ENCODE measurements at regions not wholly inside any gene's neighbourhood (a gene's known extent, or its start where the extent isn't known, plus 50 kb on each side); places are given as distances from the start of the nearest gene placed in this dataset.
A peak's percentile ranks its signal among the peaks of the same experiment; 100 is the strongest.

GRCh38 chr4:67292045-67292444 lies 253.3 kb downstream of the CENPC start (continued):
- no peak for TF ChIP-seq USF1 (IDR thresholded peaks at IDR 0.05; ENCODE audit: borderline replicate concordance, low read depth)
- TF ChIP-seq GATA2 (CRISPR knock-in tag; IDR thresholded peaks at IDR 0.05): no peak

GRCh38 chr4:67291644-67292043 lies 253.7 kb downstream of the CENPC start:
- no peak for TF ChIP-seq NFIC (IDR thresholded peaks at IDR 0.05; ENCODE audit: borderline replicate concordance)
- TF ChIP-seq USF1 (IDR thresholded peaks at IDR 0.05; ENCODE audit: borderline replicate concordance, low read depth): no peak
- no peak for TF ChIP-seq FOXJ3 (CRISPR knock-in tag; IDR thresholded peaks at IDR 0.05)
- no peak for TF ChIP-seq TEAD4 (IDR thresholded peaks at IDR 0.05; ENCODE audit: borderline replicate concordance, insufficient read depth)
- no peak for TF ChIP-seq GATA2 (CRISPR knock-in tag; IDR thresholded peaks at IDR 0.05)
- no peak for TF ChIP-seq YY1 (IDR thresholded peaks at IDR 0.05; ENCODE audit: low read depth)
- TF ChIP-seq CTCF (IDR thresholded peaks at IDR 0.05): no peak
- TF ChIP-seq POLR2AphosphoS5 (IDR thresholded peaks at IDR 0.05; ENCODE audit: low read depth, low read length): no peak
- H3K4me1 ChIP-seq (ENCODE audit: control insufficient read depth in 1 of 2, insufficient read depth in 2 of 2, low read depth in 1 of 2, low read length in 1 of 2): no peaks in the 10 kb centered on the region
- H3K79me2 ChIP-seq (ENCODE audit: insufficient read depth): no peaks in the 10 kb centered on the region
- no peaks in the 10 kb centered on the region for H3K36me3 ChIP-seq (replicated peaks in 1 of 2; ENCODE audit: control insufficient read depth in 1 of 2, insufficient read depth in 2 of 2, low read length in 1 of 2)
- H3K9me3 ChIP-seq: no peaks in the 10 kb centered on the region
- no peak overlapping the region for H3K4me2 ChIP-seq
- no peaks in the 10 kb centered on the region for H3K9me2 ChIP-seq
- no peaks in the 10 kb centered on the region for H3K27me3 ChIP-seq (ENCODE audit: insufficient read depth)
- no peak overlapping the region for H3K9ac ChIP-seq
- H4K20me1 ChIP-seq (ENCODE audit: insufficient read depth): no peaks in the 10 kb centered on the region
- no peak overlapping the region for H3K27ac ChIP-seq (ENCODE audit: low read depth in 2 of 2, low read length in 1 of 2)
- 1% methylated on average over 4 of the region's 4 CpGs for WGBS (ENCODE audit: low lambda C conversion rate)
- POLR2A ChIA-PET: no interaction called here
- H2AFZ ChIP-seq (ENCODE audit: low read depth): no peak overlapping the region
- CTCF ChIA-PET: interaction anchor here (0.9 kb wide), 1 partner anchor 203 kb away, joined by 3 read pairs; no protein-coding TSS in a partner anchor
- DNase-seq: no peak
- H3K4me3 ChIP-seq (ENCODE audit: low read depth in 2 of 2, low read length in 1 of 2): no peak overlapping the region
- no peaks in the 10 kb centered on the region for H3F3A ChIP-seq (replicated peaks; ENCODE audit: insufficient read depth)

GRCh38 chr4:67288964-67289363 lies 256.3 kb downstream of the CENPC start:
- H3K4me2 ChIP-seq: no peak overlapping the region
- H3K4me3 ChIP-seq (ENCODE audit: low read depth in 2 of 2, low read length in 1 of 2): no peak overlapping the region; a peak in 1 of 4 replicates
- H3K36me3 ChIP-seq (replicated peaks in 1 of 2; ENCODE audit: control insufficient read depth in 1 of 2, insufficient read depth in 2 of 2, low read length in 1 of 2): no peaks in the 10 kb centered on the region
- ChIA-PET POLR2A (no interaction called here), CTCF (interaction anchor here (1.0 kb wide), 1 partner anchor 202 kb away, joined by 3 read pairs; no protein-coding TSS in a partner anchor)
- H3K79me2 ChIP-seq (ENCODE audit: insufficient read depth): no peaks in the 10 kb centered on the region
- no peaks in the 10 kb centered on the region for H3K27me3 ChIP-seq (ENCODE audit: insufficient read depth)
- H3F3A ChIP-seq (replicated peaks; ENCODE audit: insufficient read depth): no peaks in the 10 kb centered on the region
- H3K4me1 ChIP-seq (ENCODE audit: control insufficient read depth in 1 of 2, insufficient read depth in 2 of 2, low read depth in 1 of 2, low read length in 1 of 2): no peaks in the 10 kb centered on the region
- TF ChIP-seq IRF3 (IDR thresholded peaks at IDR 0.05; ENCODE audit: low read depth, low read length) (no peak), POLR2AphosphoS5 (IDR thresholded peaks at IDR 0.05; ENCODE audit: low read depth, low read length) (no peak), RAD21 (IDR thresholded peaks at IDR 0.05; ENCODE audit: low read length) (peak; percentile 61), TEAD4 (IDR thresholded peaks at IDR 0.05; ENCODE audit: borderline replicate concordance, insufficient read depth) (no peak), GATA2 (CRISPR knock-in tag; IDR thresholded peaks at IDR 0.05) (no peak), CTCF (IDR thresholded peaks at IDR 0.05) (peak; percentile 48), FOXM1 (IDR thresholded peaks at IDR 0.05; ENCODE audit: low read depth) (no peak), YY1 (IDR thresholded peaks at IDR 0.05; ENCODE audit: low read depth) (no peak), SMC3 (IDR thresholded peaks at IDR 0.05; ENCODE audit: low read depth, low read length) (peak; percentile 19; the same call in 1 of the 2 replicates), SIN3A (IDR thresholded peaks at IDR 0.05; ENCODE audit: borderline replicate concordance, low read depth, low read length) (no peak)
- peak; percentile 34 for DNase-seq
- no peak overlapping the region for H3K27ac ChIP-seq (ENCODE audit: low read depth in 2 of 2, low read length in 1 of 2)
- H4K20me1 ChIP-seq (ENCODE audit: insufficient read depth): no peaks in the 10 kb centered on the region
- H3K9ac ChIP-seq: no peak overlapping the region
- 6% methylated on average over 4 of the region's 4 CpGs for WGBS (ENCODE audit: low lambda C conversion rate)
- H2AFZ ChIP-seq (ENCODE audit: low read depth): no peak overlapping the region
- H3K9me3 ChIP-seq: no peaks in the 10 kb centered on the region
- no peaks in the 10 kb centered on the region for H3K9me2 ChIP-seq

All from SK-N-SH (cell line).